Peyer's patch (tissue), 4 donors: ENCODE measurements at regions not wholly inside any gene's neighbourhood (a gene's known extent, or its start where the extent isn't known, plus 50 kb on each side); places are given as distances from the start of the nearest gene placed in this dataset.

Experiments used
- POLR2A ChIP-seq, 2 donors: fragments of 450-650 bp; IDR thresholded peaks; one replicate each; pipeline ENCODE4 v1.5.1; 2017; ENCODE audit warnings: antibody characterized with exemption in 2 of 2, mild to moderate bottlenecking in 2 of 2, moderate library complexity in 2 of 2
- TF ChIP-seq, protein P1 (sequence below), 6 experiments: fragments of 450-650 bp in 4 of 6; fragments of 200-600 bp in 2 of 6; sonication (generic) in 1 of 6; IDR thresholded peaks; one replicate each; pipeline ENCODE4 v1.5.1; 2017 to 2019; ENCODE audit warnings: antibody characterized with exemption in 6 of 6, mild to moderate bottlenecking in 3 of 6, moderate library complexity in 1 of 6

DNA sequence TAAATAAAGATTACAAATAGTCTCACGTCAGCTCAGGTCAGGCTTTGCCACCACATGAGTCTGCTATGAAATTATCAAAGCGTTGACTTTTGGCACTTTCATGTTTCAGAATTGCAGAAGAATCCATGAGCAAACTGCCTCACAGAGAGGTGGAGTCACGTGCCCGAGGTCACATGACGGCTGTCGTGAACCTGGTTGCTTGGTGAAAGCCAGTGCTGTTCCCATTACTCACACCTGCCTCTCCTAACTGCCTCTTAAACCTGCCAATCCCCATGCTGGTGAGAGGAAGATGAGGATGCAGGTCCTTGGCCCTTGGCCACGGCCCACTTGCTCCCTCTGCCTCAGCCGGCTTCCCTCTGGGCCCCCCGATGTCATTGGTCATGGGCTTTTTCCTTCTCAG is 272.7 kb downstream of the BCL11B start:
- TF ChIP-seq, protein P1, sequence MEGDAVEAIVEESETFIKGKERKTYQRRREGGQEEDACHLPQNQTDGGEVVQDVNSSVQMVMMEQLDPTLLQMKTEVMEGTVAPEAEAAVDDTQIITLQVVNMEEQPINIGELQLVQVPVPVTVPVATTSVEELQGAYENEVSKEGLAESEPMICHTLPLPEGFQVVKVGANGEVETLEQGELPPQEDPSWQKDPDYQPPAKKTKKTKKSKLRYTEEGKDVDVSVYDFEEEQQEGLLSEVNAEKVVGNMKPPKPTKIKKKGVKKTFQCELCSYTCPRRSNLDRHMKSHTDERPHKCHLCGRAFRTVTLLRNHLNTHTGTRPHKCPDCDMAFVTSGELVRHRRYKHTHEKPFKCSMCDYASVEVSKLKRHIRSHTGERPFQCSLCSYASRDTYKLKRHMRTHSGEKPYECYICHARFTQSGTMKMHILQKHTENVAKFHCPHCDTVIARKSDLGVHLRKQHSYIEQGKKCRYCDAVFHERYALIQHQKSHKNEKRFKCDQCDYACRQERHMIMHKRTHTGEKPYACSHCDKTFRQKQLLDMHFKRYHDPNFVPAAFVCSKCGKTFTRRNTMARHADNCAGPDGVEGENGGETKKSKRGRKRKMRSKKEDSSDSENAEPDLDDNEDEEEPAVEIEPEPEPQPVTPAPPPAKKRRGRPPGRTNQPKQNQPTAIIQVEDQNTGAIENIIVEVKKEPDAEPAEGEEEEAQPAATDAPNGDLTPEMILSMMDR (IDR thresholded peaks at IDR 0.05), result no peak
- TF ChIP-seq POLR2A (IDR thresholded peaks at IDR 0.05), result no peak
